ENCODE measurements at regions not wholly inside any gene's neighbourhood (a gene's known extent, or its start where the extent isn't known, plus 50 kb on each side); places are given as distances from the start of the nearest gene placed in this dataset.

DNA sequence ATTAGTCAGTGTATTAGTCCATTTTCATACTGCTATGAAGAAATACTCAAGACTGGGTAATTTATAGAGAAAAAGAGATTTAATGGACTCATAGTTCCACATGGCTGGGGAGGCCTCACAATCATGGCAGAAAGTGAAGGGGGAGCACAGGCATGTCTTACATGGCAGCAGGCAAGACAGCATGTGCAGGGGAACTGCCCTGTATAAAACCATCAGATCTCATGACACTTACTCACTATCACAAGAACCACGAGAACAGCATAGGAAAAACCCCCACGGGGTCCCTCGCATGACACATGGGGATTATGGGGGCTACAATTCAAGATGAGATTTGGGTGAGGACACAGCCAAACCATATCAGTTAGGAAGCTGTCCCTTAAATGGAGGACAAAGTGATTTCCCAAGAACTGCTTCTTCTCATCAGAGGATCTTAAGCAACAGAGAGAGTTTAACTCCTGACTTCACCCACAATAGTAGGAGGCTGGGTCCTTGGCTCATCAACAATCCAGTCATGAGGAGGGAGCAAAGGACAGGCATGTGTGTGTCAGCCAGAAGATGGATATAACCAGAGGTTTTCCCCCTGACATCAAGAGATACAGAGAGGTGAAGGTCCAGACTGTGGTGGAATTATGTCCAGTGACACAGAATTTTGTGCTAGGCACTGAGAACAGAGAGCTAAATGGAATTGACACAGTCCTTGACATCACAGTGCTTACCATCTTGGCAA is 203.8 kb upstream of the SH3BP4 start:
- no peak overlapping the region for H3K4me3 ChIP-seq (ENCODE audit: insufficient read length, low read depth)
- DNase-seq (ENCODE audit: low read depth, low spot score) = no peak
- no peaks in the 10 kb centered on the region for H3K27me3 ChIP-seq (ENCODE audit: insufficient read depth, insufficient read length)
- TF ChIP-seq YY1 (IDR thresholded peaks at IDR 0.05; ENCODE audit: insufficient read depth, insufficient read length) (no peak), SUZ12 (IDR thresholded peaks at IDR 0.05; ENCODE audit: extremely low read depth, insufficient read depth, insufficient read length) (no peak), ZNF274 (IDR thresholded peaks at IDR 0.05; ENCODE audit: low read depth, low read length) (no peak)
- H3K9me3 ChIP-seq (ENCODE audit: insufficient read depth, low read length) = peaks cover 7% of the 10 kb centered on the region; the same call in 1 of the 2 replicates
- no peaks in the 10 kb centered on the region for H3K4me1 ChIP-seq (ENCODE audit: insufficient read depth, insufficient read length)
- H3K9ac ChIP-seq (ENCODE audit: insufficient read length, low read depth) = no peak overlapping the region
- H3K36me3 ChIP-seq (ENCODE audit: insufficient read depth, insufficient read length, low read length) = no peaks in the 10 kb centered on the region

GRCh38 chr2:234747032-234747431 is 204.8 kb upstream of the SH3BP4 start:
- H3K36me3 ChIP-seq (ENCODE audit: insufficient read depth, insufficient read length, low read length) = no peaks in the 10 kb centered on the region
- no peak overlapping the region for H3K9ac ChIP-seq (ENCODE audit: insufficient read length, low read depth)
- H3K27me3 ChIP-seq (ENCODE audit: insufficient read depth, insufficient read length) = no peaks in the 10 kb centered on the region
- DNase-seq (ENCODE audit: low read depth, low spot score) = no peak
- no peaks in the 10 kb centered on the region for H3K4me1 ChIP-seq (ENCODE audit: insufficient read depth, insufficient read length)
- peaks cover 12% of the 10 kb centered on the region; the same call in 1 of the 2 replicates for H3K9me3 ChIP-seq (ENCODE audit: insufficient read depth, low read length)
- H3K4me3 ChIP-seq (ENCODE audit: insufficient read length, low read depth) = no peak overlapping the region
- no peak for TF ChIP-seq ZNF274 (IDR thresholded peaks at IDR 0.05; ENCODE audit: low read depth, low read length)
- no peak for TF ChIP-seq YY1 (IDR thresholded peaks at IDR 0.05; ENCODE audit: insufficient read depth, insufficient read length)
- TF ChIP-seq SUZ12 (IDR thresholded peaks at IDR 0.05; ENCODE audit: extremely low read depth, insufficient read depth, insufficient read length) = no peak

DNA sequence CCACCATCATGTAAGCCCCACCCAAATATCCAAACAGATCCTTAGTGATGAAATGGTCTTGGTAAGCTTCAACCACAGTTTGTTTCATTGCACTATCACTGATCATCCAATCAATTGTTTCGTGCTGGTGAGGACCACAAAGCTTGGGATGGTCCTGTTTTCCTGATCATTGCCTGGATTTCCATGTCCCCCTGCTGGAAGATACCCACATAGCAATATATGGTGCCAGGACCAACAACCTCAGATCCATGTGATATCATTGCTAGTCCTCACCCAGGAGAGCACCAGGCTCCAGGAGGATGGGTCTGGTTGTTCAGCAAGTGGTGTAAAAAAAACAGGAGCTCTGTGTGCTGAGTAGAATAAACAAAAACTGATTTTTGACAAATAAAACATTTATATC is 206.5 kb upstream of the SH3BP4 start:
- no peaks in the 10 kb centered on the region for H3K27me3 ChIP-seq (ENCODE audit: insufficient read depth, insufficient read length)
- H3K4me3 ChIP-seq (ENCODE audit: insufficient read length, low read depth) = no peak overlapping the region
- H3K36me3 ChIP-seq (ENCODE audit: insufficient read depth, insufficient read length, low read length) = no peaks in the 10 kb centered on the region
- H3K4me1 ChIP-seq (ENCODE audit: insufficient read depth, insufficient read length) = no peaks in the 10 kb centered on the region
- peaks cover 17% of the 10 kb centered on the region; the same call in 1 of the 2 replicates for H3K9me3 ChIP-seq (ENCODE audit: insufficient read depth, low read length)
- no peak overlapping the region for H3K9ac ChIP-seq (ENCODE audit: insufficient read length, low read depth)
- DNase-seq (ENCODE audit: low read depth, low spot score) = no peak
- TF ChIP-seq YY1 (IDR thresholded peaks at IDR 0.05; ENCODE audit: insufficient read depth, insufficient read length) (no peak), ZNF274 (IDR thresholded peaks at IDR 0.05; ENCODE audit: low read depth, low read length) (no peak), SUZ12 (IDR thresholded peaks at IDR 0.05; ENCODE audit: extremely low read depth, insufficient read depth, insufficient read length) (no peak)

GRCh38 chr2:234741976-234742375 is 209.8 kb upstream of the SH3BP4 start:
- peaks cover 3% of the 10 kb centered on the region for H3K4me1 ChIP-seq (ENCODE audit: insufficient read depth, insufficient read length)
- TF ChIP-seq SUZ12 (IDR thresholded peaks at IDR 0.05; ENCODE audit: extremely low read depth, insufficient read depth, insufficient read length) (no peak), YY1 (IDR thresholded peaks at IDR 0.05; ENCODE audit: insufficient read depth, insufficient read length) (no peak)
- no peak overlapping the region for H3K4me3 ChIP-seq (ENCODE audit: insufficient read length, low read depth)
- no peak overlapping the region for H3K9ac ChIP-seq (ENCODE audit: insufficient read length, low read depth)
- H3K9me3 ChIP-seq (ENCODE audit: insufficient read depth, low read length) = peaks cover 10% of the 10 kb centered on the region; the same call in 1 of the 2 replicates
- no peaks in the 10 kb centered on the region for H3K36me3 ChIP-seq (ENCODE audit: insufficient read depth, insufficient read length, low read length)
- no peaks in the 10 kb centered on the region for H3K27me3 ChIP-seq (ENCODE audit: insufficient read depth, insufficient read length)
- no peak for DNase-seq (ENCODE audit: low read depth, low spot score)

DNA sequence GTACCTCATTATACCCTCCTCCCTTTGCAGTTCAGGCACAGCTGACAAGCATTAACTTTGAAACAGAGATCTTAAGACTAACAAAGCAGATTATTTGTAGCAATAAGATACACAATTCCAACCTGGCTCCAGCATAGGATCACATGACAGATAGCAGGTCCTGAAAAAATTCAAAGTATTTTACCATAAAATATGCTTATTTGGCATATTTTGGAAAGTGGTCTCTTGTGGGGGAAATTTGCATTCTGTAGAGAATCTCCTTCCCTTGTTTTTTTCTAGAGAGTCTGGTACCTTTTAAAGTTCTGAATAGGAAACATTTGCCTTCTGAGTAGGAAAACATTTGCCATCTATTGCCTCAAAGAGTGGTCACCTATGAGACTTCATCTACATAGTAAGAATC is 212.8 kb upstream of the SH3BP4 start:
- Histone ChIP-seq H3K27me3 (ENCODE audit: insufficient read depth, insufficient read length) (no peaks in the 10 kb centered on the region), H3K9ac (ENCODE audit: insufficient read length, low read depth) (no peak overlapping the region), H3K36me3 (ENCODE audit: insufficient read depth, insufficient read length, low read length) (no peaks in the 10 kb centered on the region), H3K4me1 (ENCODE audit: insufficient read depth, insufficient read length) (peaks cover 3% of the 10 kb centered on the region), H3K9me3 (ENCODE audit: insufficient read depth, low read length) (peaks cover 23% of the 10 kb centered on the region), H3K4me3 (ENCODE audit: insufficient read length, low read depth) (no peak overlapping the region)
- no peak for TF ChIP-seq SUZ12 (IDR thresholded peaks at IDR 0.05; ENCODE audit: extremely low read depth, insufficient read depth, insufficient read length)
- DNase-seq (ENCODE audit: low read depth, low spot score) = no peak

- no peak overlapping the region for H3K9ac ChIP-seq (ENCODE audit: insufficient read length, low read depth)
- no peak overlapping the region for H3K4me3 ChIP-seq (ENCODE audit: insufficient read length, low read depth)
- H3K36me3 ChIP-seq (ENCODE audit: insufficient read depth, insufficient read length, low read length) = no peaks in the 10 kb centered on the region
- no peak for DNase-seq (ENCODE audit: low read depth, low spot score)
- H3K27me3 ChIP-seq (ENCODE audit: insufficient read depth, insufficient read length) = no peaks in the 10 kb centered on the region
- peaks cover 13% of the 10 kb centered on the region for H3K9me3 ChIP-seq (ENCODE audit: insufficient read depth, low read length)
- peaks cover 3% of the 10 kb centered on the region for H3K4me1 ChIP-seq (ENCODE audit: insufficient read depth, insufficient read length)
- no peak for TF ChIP-seq SUZ12 (IDR thresholded peaks at IDR 0.05; ENCODE audit: extremely low read depth, insufficient read depth, insufficient read length)
- TF ChIP-seq YY1 (IDR thresholded peaks at IDR 0.05; ENCODE audit: insufficient read depth, insufficient read length) = no peak
- TF ChIP-seq ZNF274 (IDR thresholded peaks at IDR 0.05; ENCODE audit: low read depth, low read length) = no peak
These were observed 216.0 kb upstream of the SH3BP4 start for GRCh38 chr2:234735829-234736228.

GRCh38 chr2:234733795-234734600 is 217.8 kb upstream of the SH3BP4 start:
- H3K36me3 ChIP-seq (ENCODE audit: insufficient read depth, insufficient read length, low read length) = no peaks in the 10 kb centered on the region
- H3K9me3 ChIP-seq (ENCODE audit: insufficient read depth, low read length) = peaks cover 13% of the 10 kb centered on the region
- H3K4me3 ChIP-seq (ENCODE audit: insufficient read length, low read depth) = no peak overlapping the region
- DNase-seq (ENCODE audit: low read depth, low spot score) = no peak
- peaks cover 3% of the 10 kb centered on the region for H3K4me1 ChIP-seq (ENCODE audit: insufficient read depth, insufficient read length)
- no peaks in the 10 kb centered on the region for H3K27me3 ChIP-seq (ENCODE audit: insufficient read depth, insufficient read length)
- H3K9ac ChIP-seq (ENCODE audit: insufficient read length, low read depth) = no peak overlapping the region
- no peak for TF ChIP-seq ZNF274 (IDR thresholded peaks at IDR 0.05; ENCODE audit: low read depth, low read length)
- TF ChIP-seq SUZ12 (IDR thresholded peaks at IDR 0.05; ENCODE audit: extremely low read depth, insufficient read depth, insufficient read length) = no peak
- no peak for TF ChIP-seq YY1 (IDR thresholded peaks at IDR 0.05; ENCODE audit: insufficient read depth, insufficient read length)

Measured in NT2/D1 (cell line).